ENCODE measurements at regions not wholly inside any gene's neighbourhood (a gene's known extent, or its start where the extent isn't known, plus 50 kb on each side); places are given as distances from the start of the nearest gene placed in this dataset.

DNA sequence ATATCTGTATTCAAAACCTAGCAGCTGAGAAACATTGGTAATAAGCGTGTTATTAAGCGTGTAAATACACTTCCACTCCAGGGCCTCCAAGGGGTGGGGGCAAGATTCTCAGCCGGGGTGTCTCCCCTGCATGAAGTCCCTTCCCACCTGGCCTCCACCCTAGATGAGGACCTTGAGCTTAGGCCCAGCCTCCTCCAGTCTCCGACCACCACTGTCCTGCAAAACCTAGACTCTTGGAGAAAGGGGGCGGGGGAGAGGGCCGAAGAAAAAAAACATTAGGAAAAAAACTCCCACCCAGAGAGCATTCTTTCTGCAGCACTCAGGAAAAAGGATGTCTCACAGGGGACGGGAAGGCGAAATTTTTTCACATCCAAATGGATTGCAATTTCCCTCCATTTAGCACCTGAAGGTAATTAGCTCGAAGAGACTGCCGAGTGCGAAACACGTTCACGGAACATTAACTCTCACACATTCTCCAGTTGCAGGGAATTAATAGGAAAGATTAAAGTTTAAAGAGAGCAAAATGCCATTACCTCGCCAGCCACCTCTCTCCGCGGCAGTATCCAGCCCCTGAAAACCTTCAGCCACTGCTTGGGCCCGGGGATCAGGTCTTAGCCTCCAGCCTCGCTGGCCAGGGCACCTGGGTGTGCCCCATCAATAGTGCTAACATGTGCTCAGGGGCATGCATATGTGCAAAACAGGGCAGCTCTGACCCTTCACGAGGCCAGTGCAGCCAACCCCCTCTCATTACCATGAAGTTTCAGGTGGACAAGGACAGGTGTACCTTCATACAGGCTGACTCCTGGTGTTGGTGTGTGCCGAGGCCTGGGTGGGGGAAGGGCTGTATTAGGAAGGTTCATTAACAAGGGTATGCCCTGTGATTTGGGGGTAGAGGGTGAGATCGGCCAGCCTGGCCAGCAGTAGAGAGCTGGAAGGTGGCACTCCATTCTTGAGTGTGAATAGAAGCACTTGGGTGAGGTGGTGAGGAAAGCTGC lies 77.2 kb downstream of the HIF1AN start:
- CTCF ChIA-PET: interaction anchor here (0.5 kb wide), 1 partner anchor 640 kb away, joined by 8 read pairs; no protein-coding TSS in a partner anchor

GRCh38 chr10:100613846-100614245 lies 78.1 kb downstream of the HIF1AN start:
- Mint-ChIP-seq H3K4me1 (ENCODE audit: low read depth, unreplicated experiment) (no peaks in the 10 kb centered on the region), H3K36me3 (ENCODE audit: insufficient read depth, unreplicated experiment) (no peaks in the 10 kb centered on the region), H3K27me3 (ENCODE audit: unreplicated experiment) (peaks cover 93% of the 10 kb centered on the region), H3K27ac (ENCODE audit: unreplicated experiment) (no peak overlapping the region), H3K4me3 (ENCODE audit: low read depth, unreplicated experiment) (no peak overlapping the region), H3K9me3 (ENCODE audit: low read depth, unreplicated experiment) (no peaks in the 10 kb centered on the region)
- no TSS peak for BruUV-seq (replicated peaks)
- CTCF ChIA-PET: no interaction called here
- intact Hi-C loops (cut with micrococcal nuclease; ENCODE audit: unreplicated experiment): no loop called here
- TF ChIP-seq CTCF (IDR thresholded peaks at IDR 0.05; ENCODE audit: unreplicated experiment): no peak
- DNase-seq: no peak

More for the DNA sequence above, 77.2 kb downstream of the HIF1AN start:
- H3K4me3 Mint-ChIP-seq (ENCODE audit: low read depth, unreplicated experiment): no peak overlapping the region
- H3K27ac Mint-ChIP-seq (ENCODE audit: unreplicated experiment): no peak overlapping the region
- intact Hi-C loops (cut with micrococcal nuclease; ENCODE audit: unreplicated experiment): no loop called here
- no peak for TF ChIP-seq CTCF (IDR thresholded peaks at IDR 0.05; ENCODE audit: unreplicated experiment)
- no TSS peak for BruUV-seq (replicated peaks)
- no peaks in the 10 kb centered on the region for H3K36me3 Mint-ChIP-seq (ENCODE audit: insufficient read depth, unreplicated experiment)
- H3K9me3 Mint-ChIP-seq (ENCODE audit: low read depth, unreplicated experiment): no peaks in the 10 kb centered on the region
- peaks cover 84% of the 10 kb centered on the region for H3K27me3 Mint-ChIP-seq (ENCODE audit: unreplicated experiment)
- DNase-seq: no peak
- H3K4me1 Mint-ChIP-seq (ENCODE audit: low read depth, unreplicated experiment): no peaks in the 10 kb centered on the region

GRCh38 chr10:100614429-100615095 lies 78.8 kb downstream of the HIF1AN start:
- Mint-ChIP-seq H3K27ac (ENCODE audit: unreplicated experiment) (no peak overlapping the region), H3K4me1 (ENCODE audit: low read depth, unreplicated experiment) (no peaks in the 10 kb centered on the region), H3K27me3 (ENCODE audit: unreplicated experiment) (peaks cover 100% of the 10 kb centered on the region), H3K4me3 (ENCODE audit: low read depth, unreplicated experiment) (no peak overlapping the region), H3K9me3 (ENCODE audit: low read depth, unreplicated experiment) (no peaks in the 10 kb centered on the region), H3K36me3 (ENCODE audit: insufficient read depth, unreplicated experiment) (no peaks in the 10 kb centered on the region)
- no TSS peak for BruUV-seq (replicated peaks)
- no peak for TF ChIP-seq CTCF (IDR thresholded peaks at IDR 0.05; ENCODE audit: unreplicated experiment)
- CTCF ChIA-PET: no interaction called here
- no peak for DNase-seq
- intact Hi-C loops (cut with micrococcal nuclease; ENCODE audit: unreplicated experiment): no loop called here

DNA sequence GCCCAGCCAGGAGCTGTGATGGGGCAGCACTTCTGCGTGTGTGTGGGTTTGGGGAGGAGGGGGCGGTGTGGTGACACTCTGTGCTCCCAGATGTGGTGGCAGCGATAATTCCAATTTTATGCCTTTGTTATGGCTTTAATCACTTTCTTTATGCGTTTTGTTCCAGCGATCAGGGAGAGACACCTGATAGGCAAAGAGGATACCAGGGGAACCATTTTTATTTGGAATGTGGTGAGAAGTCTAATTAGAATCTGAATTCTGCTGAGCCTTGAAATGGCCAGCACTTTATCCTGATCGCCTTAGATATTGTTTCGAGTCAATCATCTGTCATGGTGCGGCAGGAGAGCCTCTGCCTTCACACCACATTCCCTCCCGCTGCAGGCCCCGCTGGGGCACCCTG lies 79.5 kb downstream of the HIF1AN start:
- Mint-ChIP-seq H3K36me3 (ENCODE audit: insufficient read depth, unreplicated experiment) (no peaks in the 10 kb centered on the region), H3K9me3 (ENCODE audit: low read depth, unreplicated experiment) (no peaks in the 10 kb centered on the region), H3K27me3 (ENCODE audit: unreplicated experiment) (peaks cover 100% of the 10 kb centered on the region), H3K4me3 (ENCODE audit: low read depth, unreplicated experiment) (no peak overlapping the region), H3K27ac (ENCODE audit: unreplicated experiment) (no peak overlapping the region), H3K4me1 (ENCODE audit: low read depth, unreplicated experiment) (no peaks in the 10 kb centered on the region)
- CTCF ChIA-PET: no interaction called here
- no peak for DNase-seq
- TF ChIP-seq CTCF (IDR thresholded peaks at IDR 0.05; ENCODE audit: unreplicated experiment): no peak
- intact Hi-C loops (cut with micrococcal nuclease; ENCODE audit: unreplicated experiment): no loop called here
- no TSS peak for BruUV-seq (replicated peaks)

Data from Calu3 (cell line).